Brain microvascular endothelial cell (primary cell): ENCODE measurements at regions not wholly inside any gene's neighbourhood (a gene's known extent, or its start where the extent isn't known, plus 50 kb on each side); places are given as distances from the start of the nearest gene placed in this dataset.

Experiments
- DNase-seq: peaks from one replicate; pipeline ENCODE4 v3.0.0-alpha.2; 2020
- H3K27ac ChIP-seq: fragments of 250-450 bp; sonication (Bioruptor Pico); 2 replicates; pipeline ENCODE4 v1.5.1; 2020; ENCODE audit warnings: mild to moderate bottlenecking, moderate library complexity
- H3K27me3 ChIP-seq: fragments of 250-450 bp; sonication (Bioruptor Pico); replicated peaks from 2 replicates; pipeline ENCODE4 v1.5.1; 2020; ENCODE audit warnings: mild to moderate bottlenecking
- H3K36me3 ChIP-seq: fragments of 250-450 bp; sonication (Bioruptor Pico); replicated peaks from 2 replicates; pipeline ENCODE4 v1.5.1; 2020; ENCODE audit warnings: mild to moderate bottlenecking
- H3K4me3 ChIP-seq: 2 replicates; pipeline ENCODE4 v1.5.1; 2011; ENCODE audit warnings: low read depth, mild to moderate bottlenecking, control low read depth, low read length, moderate library complexity
- CTCF ChIP-seq: IDR thresholded peaks from 2 replicates; pipeline ENCODE4 v1.5.1; 2011; ENCODE audit warnings: low read depth, mild to moderate bottlenecking, moderate library complexity, low read length, control low read depth, inconsistent platforms; ENCODE audit errors: missing control alignments
- in situ Hi-C: cut with HindIII; loops from 2 replicates; pipeline ENCODE4 v1.10.0; 2017; ENCODE audit warnings: low sequenced_read_pairs, low pct_ligation_motif_present

- Histone ChIP-seq H3K27me3 (no peaks in the 10 kb centered on the region), H3K36me3 (no peaks in the 10 kb centered on the region), H3K4me3 (no peak overlapping the region), H3K27ac (no peak overlapping the region)
- DNase-seq = no peak
- in situ Hi-C loops = no loop called here
- no peak for TF ChIP-seq CTCF
Observed at GRCh38 chr6:236519-236918, 55.8 kb upstream of the DUSP22 start.

- H3K36me3 ChIP-seq = no peaks in the 10 kb centered on the region
- no peak for DNase-seq
- TF ChIP-seq CTCF = no peak
- H3K27ac ChIP-seq = no peak overlapping the region
- in situ Hi-C loops = no loop called here
- H3K4me3 ChIP-seq = no peak overlapping the region
- H3K27me3 ChIP-seq = no peaks in the 10 kb centered on the region
Observed at GRCh38 chr6:240151-240550, 52.1 kb upstream of the DUSP22 start.

- DNase-seq = no peak
- H3K4me3 ChIP-seq = no peak overlapping the region
- no peak for TF ChIP-seq CTCF
Observed at GRCh38 chr6:241336-241865, 50.9 kb upstream of the DUSP22 start.

More at GRCh38 chr6:241336-241865, 50.9 kb upstream of the DUSP22 start:
- in situ Hi-C loops = no loop called here
- Histone ChIP-seq H3K27ac (no peak overlapping the region), H3K36me3 (no peaks in the 10 kb centered on the region), H3K27me3 (no peaks in the 10 kb centered on the region)
